Activated CD4-positive, alpha-beta memory T cell treated with anti-CD3 and anti-CD28 coated beads, Interleukin-2, amount 10 ng/mL, durations not matched to agents 7 days and 5 days (primary cell): ENCODE measurements at regions not wholly inside any gene's neighbourhood (a gene's known extent, or its start where the extent isn't known, plus 50 kb on each side); places are given as distances from the start of the nearest gene placed in this dataset.

Source experiments
- CTCF ChIA-PET: fragments of 350-600 bp; sonication (Branson Sonifier 250); formaldehyde crosslinking; loops from one replicate; lab custom pipeline; 2021; ENCODE audit warnings: antibody characterized with exemption, inconsistent platforms; lab: Charles Lee
- POLR2A ChIA-PET: fragments of 350-600 bp; sonication (Branson Sonifier 250); formaldehyde crosslinking; loops from one replicate; lab custom pipeline; 2021; ENCODE audit warnings: antibody characterized with exemption; lab: Charles Lee
- DNase-seq: peaks from one replicate; pipeline ENCODE4 v3.0.0-alpha.2; 2020
- H3K27ac Mint-ChIP-seq: one replicate; pipeline ENCODE4 v1.8.0; 2021; ENCODE audit warnings: mild to moderate bottlenecking, mixed read lengths
- H3K27me3 Mint-ChIP-seq: one replicate; pipeline ENCODE4 v1.8.0; 2021; ENCODE audit warnings: mixed read lengths
- H3K36me3 Mint-ChIP-seq: one replicate; pipeline ENCODE4 v1.8.0; 2021; ENCODE audit warnings: low read depth, mixed read lengths
- H3K4me1 Mint-ChIP-seq: one replicate; pipeline ENCODE4 v1.8.0; 2021; ENCODE audit warnings: mixed read lengths
- H3K4me3 Mint-ChIP-seq: one replicate; pipeline ENCODE4 v1.8.0; 2021; ENCODE audit warnings: mild to moderate bottlenecking, mixed read lengths
- H3K9me3 Mint-ChIP-seq: one replicate; pipeline ENCODE4 v1.8.0; 2021; ENCODE audit warnings: mixed read lengths

DNA sequence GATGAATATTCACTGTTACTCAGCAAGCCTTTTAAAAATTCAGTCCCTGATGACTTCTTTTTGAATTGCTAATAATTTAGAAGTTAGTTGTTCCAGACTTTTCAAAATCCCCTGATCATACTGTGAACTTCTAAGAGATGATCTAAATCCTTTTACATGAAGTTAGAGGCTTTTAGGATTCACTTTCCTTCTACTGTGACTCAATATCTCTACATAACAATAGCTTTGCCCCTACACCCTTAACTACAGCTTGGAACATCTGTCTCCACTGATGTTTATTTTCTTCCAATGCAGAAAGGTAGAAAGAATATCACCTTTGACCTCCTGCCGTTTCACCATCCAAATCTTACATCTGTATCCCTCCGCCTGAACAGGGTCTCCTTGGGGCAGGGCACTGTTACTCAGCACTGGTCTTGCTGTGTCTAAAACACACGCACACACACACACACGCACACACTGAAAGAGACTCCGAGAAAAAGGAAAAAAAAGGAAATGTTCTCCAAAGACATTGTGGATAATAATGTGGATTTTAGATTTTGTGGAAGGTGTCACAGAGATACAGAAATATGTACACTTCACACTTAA is 111.6 kb upstream of the GPRIN3 start:
- Mint-ChIP-seq H3K27ac (no peak overlapping the region), H3K4me1 (no peaks in the 10 kb centered on the region), H3K4me3 (no peak overlapping the region), H3K36me3 (no peaks in the 10 kb centered on the region), H3K27me3 (no peaks in the 10 kb centered on the region), H3K9me3 (no peaks in the 10 kb centered on the region)
- POLR2A ChIA-PET, result no interaction called here
- no peak for DNase-seq
- CTCF ChIA-PET, result no interaction called here

DNA sequence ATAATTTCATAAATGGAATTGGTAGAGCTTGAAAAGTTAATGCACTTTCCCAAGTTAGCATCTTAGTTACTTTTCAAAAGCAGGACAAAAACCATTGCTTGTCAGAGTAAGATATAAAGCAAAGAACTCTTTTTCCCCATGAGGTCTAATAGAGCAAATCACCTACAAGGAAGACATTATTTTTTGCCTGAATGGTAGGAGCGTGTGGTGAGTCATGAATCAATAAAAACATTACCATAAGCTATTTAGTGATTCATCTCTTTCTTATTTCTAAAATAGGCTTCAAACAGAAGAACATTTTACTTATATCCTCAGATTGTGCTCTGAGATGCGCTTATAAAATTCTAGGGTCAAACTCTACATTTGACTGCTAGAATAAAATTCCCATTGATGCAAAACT is 109.4 kb upstream of the GPRIN3 start:
- Mint-ChIP-seq H3K4me1 (no peaks in the 10 kb centered on the region), H3K27me3 (no peaks in the 10 kb centered on the region), H3K36me3 (no peaks in the 10 kb centered on the region), H3K9me3 (no peaks in the 10 kb centered on the region), H3K4me3 (no peak overlapping the region), H3K27ac (no peak overlapping the region)
- POLR2A ChIA-PET, result no interaction called here
- CTCF ChIA-PET, result no interaction called here
- DNase-seq, result no peak

DNA sequence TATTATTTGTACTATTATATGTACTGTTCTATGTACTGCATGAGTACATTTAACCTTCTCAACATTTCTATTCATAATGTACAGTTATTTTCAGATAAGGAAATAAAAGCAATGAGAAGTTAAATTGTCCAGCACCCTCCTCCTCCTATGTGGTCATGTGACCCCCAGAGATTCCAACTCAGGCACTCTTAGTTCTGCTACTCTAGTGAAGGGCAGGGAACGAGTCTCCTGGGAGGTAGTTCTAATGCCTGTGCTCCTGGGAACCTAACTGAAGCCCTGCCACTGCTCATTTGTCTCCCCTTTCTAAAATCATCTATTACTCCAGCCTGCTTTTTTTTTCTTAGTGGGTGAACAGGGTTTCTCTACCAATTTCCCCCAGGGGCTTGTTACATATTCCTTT is 105.9 kb upstream of the GPRIN3 start:
- Mint-ChIP-seq H3K27ac (no peak overlapping the region), H3K27me3 (peaks cover 2% of the 10 kb centered on the region), H3K36me3 (no peaks in the 10 kb centered on the region), H3K4me1 (no peaks in the 10 kb centered on the region), H3K4me3 (no peak overlapping the region), H3K9me3 (no peaks in the 10 kb centered on the region)
- POLR2A ChIA-PET, result interaction anchor here (1.1 kb wide), 1 partner anchor 108 kb away, joined by 3 read pairs; no protein-coding TSS in a partner anchor
- CTCF ChIA-PET, result no interaction called here
- DNase-seq, result no peak

- Mint-ChIP-seq H3K4me3 (no peak overlapping the region), H3K27me3 (peaks cover 2% of the 10 kb centered on the region), H3K36me3 (no peaks in the 10 kb centered on the region), H3K9me3 (no peaks in the 10 kb centered on the region), H3K4me1 (no peaks in the 10 kb centered on the region), H3K27ac (no peak overlapping the region)
- ChIA-PET POLR2A (interaction anchor here (1.1 kb wide), 1 partner anchor 112 kb away, joined by 3 read pairs; no protein-coding TSS in a partner anchor), CTCF (no interaction called here)
- DNase-seq, result no peak
These were observed 104.1 kb upstream of the GPRIN3 start for GRCh38 chr4:89411539-89412309.

- no peaks in the 10 kb centered on the region for H3K36me3 Mint-ChIP-seq
- no peak overlapping the region for H3K27ac Mint-ChIP-seq
- H3K4me1 Mint-ChIP-seq, result no peaks in the 10 kb centered on the region
- no peak overlapping the region for H3K4me3 Mint-ChIP-seq
- no peak for DNase-seq
- no peaks in the 10 kb centered on the region for H3K9me3 Mint-ChIP-seq
- H3K27me3 Mint-ChIP-seq, result peaks cover 2% of the 10 kb centered on the region
- ChIA-PET CTCF (no interaction called here), POLR2A (no interaction called here)
These were observed 103.1 kb upstream of the GPRIN3 start for GRCh38 chr4:89410687-89411086.

DNA sequence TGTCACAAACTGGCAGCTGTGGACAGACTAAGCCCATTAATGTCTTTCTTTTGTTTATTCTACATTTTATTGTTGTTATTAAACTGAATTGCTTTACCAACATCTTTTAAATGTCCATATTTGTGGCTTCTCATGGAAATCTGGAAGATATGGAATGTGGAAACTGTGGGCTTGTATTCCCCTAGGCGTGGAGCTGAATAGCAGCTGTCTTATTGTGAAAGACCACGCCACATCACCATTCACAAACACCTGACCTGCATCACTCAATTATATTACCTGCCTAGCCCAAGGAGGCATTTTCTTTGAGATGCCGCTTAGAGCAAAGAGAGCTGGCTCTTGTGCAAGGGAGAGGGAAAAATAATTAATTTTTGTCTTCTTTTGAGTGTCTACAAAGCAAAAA is 96.9 kb upstream of the GPRIN3 start:
- Mint-ChIP-seq H3K27ac (no peak overlapping the region), H3K4me1 (no peaks in the 10 kb centered on the region), H3K9me3 (no peaks in the 10 kb centered on the region), H3K36me3 (no peaks in the 10 kb centered on the region), H3K27me3 (no peaks in the 10 kb centered on the region), H3K4me3 (no peak overlapping the region)
- DNase-seq, result no peak
- CTCF ChIA-PET, result no interaction called here
- POLR2A ChIA-PET, result no interaction called here

DNA sequence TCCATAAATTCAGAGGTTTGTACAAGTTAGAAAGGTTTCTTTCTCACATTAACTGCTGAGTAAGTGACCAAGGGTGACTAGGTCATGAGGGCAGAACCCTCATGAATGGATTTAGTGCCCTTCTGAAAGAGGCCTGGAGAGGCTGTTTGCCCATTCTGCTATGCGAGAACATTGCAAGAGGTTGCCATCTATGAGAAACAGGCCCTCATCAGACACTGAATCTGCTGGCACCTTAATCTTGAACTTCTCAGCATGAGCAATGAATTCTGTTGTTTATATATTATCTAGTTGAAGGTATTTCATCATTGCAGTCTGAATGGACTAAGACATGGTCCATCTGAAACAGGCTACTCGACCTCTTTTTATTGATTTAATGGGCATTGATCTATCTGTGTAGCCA is 96.2 kb upstream of the GPRIN3 start:
- no peak overlapping the region for H3K4me3 Mint-ChIP-seq
- no peak for DNase-seq
- POLR2A ChIA-PET, result no interaction called here
- H3K36me3 Mint-ChIP-seq, result no peaks in the 10 kb centered on the region
- CTCF ChIA-PET, result no interaction called here
- H3K9me3 Mint-ChIP-seq, result no peaks in the 10 kb centered on the region
- H3K27me3 Mint-ChIP-seq, result no peaks in the 10 kb centered on the region
- no peaks in the 10 kb centered on the region for H3K4me1 Mint-ChIP-seq
- H3K27ac Mint-ChIP-seq, result no peak overlapping the region

DNA sequence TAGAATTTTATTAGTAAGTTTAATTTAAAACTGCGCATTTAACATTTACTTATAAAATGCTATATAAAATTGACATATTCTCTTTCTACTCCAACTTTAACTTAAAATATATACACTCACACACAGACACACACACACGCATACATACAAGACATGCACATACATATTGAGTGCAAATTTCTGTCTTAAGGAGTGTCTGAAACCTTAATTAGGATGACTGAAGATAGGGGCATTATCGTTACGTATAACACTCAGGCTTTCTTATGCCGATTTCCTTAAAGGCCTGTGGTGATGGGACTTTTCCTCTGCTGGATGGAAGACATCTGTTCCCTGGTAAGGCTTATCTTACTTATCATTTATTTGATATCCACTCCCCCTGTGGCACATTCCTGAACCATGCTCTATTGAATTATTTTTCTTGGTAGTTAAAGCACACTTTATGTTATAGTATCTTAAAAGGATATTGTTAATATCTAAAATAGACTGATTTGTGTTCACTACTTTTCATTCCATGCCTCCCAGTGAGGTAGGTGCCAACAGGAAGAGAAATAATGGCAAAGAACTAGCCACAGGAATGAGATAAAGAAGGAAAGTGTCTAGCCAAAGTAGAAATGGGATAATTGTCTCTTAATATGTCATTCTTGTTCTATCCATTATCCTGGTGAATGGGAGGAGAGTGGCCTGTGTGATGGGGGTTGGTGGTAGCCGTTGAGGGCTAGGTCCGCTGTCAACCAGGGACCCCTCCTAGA is 92.9 kb upstream of the GPRIN3 start:
- H3K4me1 Mint-ChIP-seq, result no peaks in the 10 kb centered on the region
- H3K27ac Mint-ChIP-seq, result no peak overlapping the region
- H3K36me3 Mint-ChIP-seq, result no peaks in the 10 kb centered on the region
- no peaks in the 10 kb centered on the region for H3K9me3 Mint-ChIP-seq
- no peak overlapping the region for H3K4me3 Mint-ChIP-seq
- no peak for DNase-seq
- H3K27me3 Mint-ChIP-seq, result no peaks in the 10 kb centered on the region
- ChIA-PET POLR2A (no interaction called here), CTCF (no interaction called here)

GRCh38 chr4:89398644-89399043 is 91.0 kb upstream of the GPRIN3 start:
- Mint-ChIP-seq H3K4me1 (no peaks in the 10 kb centered on the region), H3K4me3 (no peak overlapping the region), H3K9me3 (no peaks in the 10 kb centered on the region), H3K27ac (no peak overlapping the region), H3K27me3 (no peaks in the 10 kb centered on the region), H3K36me3 (no peaks in the 10 kb centered on the region)
- CTCF ChIA-PET, result interaction anchor here (0.5 kb wide), 1 partner anchor 276 kb away, joined by 3 read pairs; no protein-coding TSS in a partner anchor
- POLR2A ChIA-PET, result no interaction called here
- DNase-seq, result no peak

DNA sequence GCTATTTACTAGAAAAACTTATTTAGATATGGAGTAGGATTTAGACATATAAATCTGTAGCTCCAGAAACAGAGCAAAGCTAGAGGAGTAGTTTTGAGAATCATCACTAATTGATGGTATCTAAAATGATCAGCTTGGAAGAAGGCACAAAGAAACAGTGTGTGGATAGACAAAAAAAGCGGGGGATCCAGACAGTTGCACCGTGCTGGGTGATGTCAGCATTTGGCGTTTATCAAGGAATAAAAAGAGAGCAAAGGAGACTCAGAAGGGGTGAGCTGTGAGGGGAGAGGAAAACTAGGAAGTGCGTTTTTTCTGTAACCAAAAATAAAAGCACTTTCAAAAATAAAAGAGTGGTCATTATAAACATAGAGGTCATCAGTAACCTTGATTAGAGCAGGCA is 90.5 kb upstream of the GPRIN3 start:
- Mint-ChIP-seq H3K27me3 (no peaks in the 10 kb centered on the region), H3K4me1 (no peaks in the 10 kb centered on the region), H3K36me3 (no peaks in the 10 kb centered on the region), H3K27ac (no peak overlapping the region), H3K4me3 (no peak overlapping the region), H3K9me3 (no peaks in the 10 kb centered on the region)
- ChIA-PET POLR2A (interaction anchor here (1.0 kb wide), 1 partner anchor 93 kb away, joined by 3 read pairs; no protein-coding TSS in a partner anchor), CTCF (no interaction called here)
- DNase-seq, result no peak

DNA sequence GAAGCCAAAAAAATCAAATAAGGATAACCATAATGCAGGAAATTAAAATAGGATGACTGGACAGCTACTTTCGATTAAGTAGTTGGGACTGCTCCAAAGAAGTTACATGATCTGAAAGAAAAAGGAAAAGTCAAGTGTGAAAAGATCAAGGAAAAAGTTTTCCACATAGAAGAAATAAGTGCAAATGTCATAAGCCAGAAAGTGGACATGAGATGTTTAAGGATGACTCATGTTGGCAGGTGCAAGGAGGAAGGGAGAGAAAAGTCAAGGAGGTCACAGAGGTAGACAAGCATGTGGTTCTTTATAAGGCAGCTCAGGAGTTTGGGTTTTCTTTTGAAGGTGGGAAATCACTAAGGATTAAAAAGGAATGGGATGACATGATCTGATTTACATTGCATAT is 89.8 kb upstream of the GPRIN3 start:
- no peaks in the 10 kb centered on the region for H3K4me1 Mint-ChIP-seq
- H3K27ac Mint-ChIP-seq, result no peak overlapping the region
- ChIA-PET POLR2A (interaction anchor here (1.0 kb wide), 1 partner anchor 93 kb away, joined by 3 read pairs; no protein-coding TSS in a partner anchor), CTCF (no interaction called here)
- no peak overlapping the region for H3K4me3 Mint-ChIP-seq
- H3K36me3 Mint-ChIP-seq, result no peaks in the 10 kb centered on the region
- DNase-seq, result no peak
- H3K27me3 Mint-ChIP-seq, result no peaks in the 10 kb centered on the region
- H3K9me3 Mint-ChIP-seq, result no peaks in the 10 kb centered on the region

DNA sequence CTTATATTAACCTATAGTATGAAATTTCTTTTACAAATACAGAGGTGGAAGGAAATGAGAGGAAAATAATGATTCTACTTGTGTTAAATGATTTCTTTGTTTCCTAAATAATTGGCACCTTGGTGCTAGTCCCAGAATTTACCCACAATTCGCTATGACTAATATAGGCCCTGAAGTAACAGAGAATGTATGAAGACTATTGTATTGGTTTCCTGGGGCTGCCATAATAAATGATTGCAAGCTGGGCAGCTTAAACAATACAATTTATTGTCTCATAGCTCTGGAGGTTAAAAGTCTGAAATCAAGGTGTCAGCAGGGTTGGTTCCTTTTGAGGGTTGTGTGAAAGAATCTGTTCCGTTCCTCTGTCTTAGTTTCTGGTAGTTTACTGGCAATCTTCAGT is 74.8 kb upstream of the GPRIN3 start:
- ChIA-PET CTCF (no interaction called here), POLR2A (no interaction called here)
- no peak overlapping the region for H3K27ac Mint-ChIP-seq
- H3K27me3 Mint-ChIP-seq, result peaks cover 3% of the 10 kb centered on the region
- H3K9me3 Mint-ChIP-seq, result peaks cover 8% of the 10 kb centered on the region
- H3K4me1 Mint-ChIP-seq, result peaks cover 3% of the 10 kb centered on the region
- DNase-seq, result no peak
- no peaks in the 10 kb centered on the region for H3K36me3 Mint-ChIP-seq
- no peak overlapping the region for H3K4me3 Mint-ChIP-seq

- H3K27ac Mint-ChIP-seq, result no peak overlapping the region
- ChIA-PET CTCF (no interaction called here), POLR2A (no interaction called here)
- peaks cover 3% of the 10 kb centered on the region for H3K4me1 Mint-ChIP-seq
- H3K9me3 Mint-ChIP-seq, result peaks cover 7% of the 10 kb centered on the region
- no peaks in the 10 kb centered on the region for H3K36me3 Mint-ChIP-seq
- no peak overlapping the region for H3K4me3 Mint-ChIP-seq
- no peak for DNase-seq
- peaks cover 2% of the 10 kb centered on the region for H3K27me3 Mint-ChIP-seq
These were observed 73.4 kb upstream of the GPRIN3 start for GRCh38 chr4:89380980-89381379.
